PC-3 (cell line): ENCODE measurements at regions not wholly inside any gene's neighbourhood (a gene's known extent, or its start where the extent isn't known, plus 50 kb on each side); places are given as distances from the start of the nearest gene placed in this dataset.

ENCODE experiments used
- ATAC-seq: fragments of 200-7000 bp; cut with Tn5 transposase; 2 replicates; pipeline ENCODE4 v1.9.1; 2020; ENCODE audit warnings: mild to moderate bottlenecking, moderate library complexity
- BruUV-seq: library from RNA; stranded (reverse); fragments of 400-500 nt; replicated peaks from 2 replicates; lab custom pipeline; 2021; lab: Mats Ljungman, UMichigan
- CTCF ChIA-PET: fragments of 300-600 bp; sonication (Branson Sonifier 250); formaldehyde crosslinking; loops from one replicate; lab custom pipeline; 2022; ENCODE audit warnings: antibody characterized with exemption; lab: Charles Lee
- POLR2A ChIA-PET: fragments of 300-600 bp; sonication (Branson Sonifier 250); formaldehyde crosslinking; loops from one replicate; lab custom pipeline; 2022; ENCODE audit warnings: antibody characterized with exemption; ENCODE audit not compliant: unreplicated experiment; lab: Charles Lee
- DNase-seq: peaks from one replicate; pipeline ENCODE4 v3.0.0-alpha.2; 2015
- H2AFZ ChIP-seq: fragments of 300-600 bp; sonication (generic); 2 replicates; pipeline ENCODE4 v1.6.0; 2016; ENCODE audit warnings: antibody characterized with exemption, low read length
- H3F3A ChIP-seq: fragments of 300-600 bp; sonication (generic); one replicate; pipeline ENCODE4 v1.6.0; 2017; ENCODE audit warnings: antibody characterized with exemption, low read length, control low read depth, mild to moderate bottlenecking; ENCODE audit not compliant: unreplicated experiment
- H3K27ac ChIP-seq: fragments of 300-600 bp; sonication (generic); 2 replicates; pipeline ENCODE4 v1.5.1; 2016; ENCODE audit warnings: mild to moderate bottlenecking, low read length
- H3K27me3 ChIP-seq: fragments of 300-600 bp; sonication (generic); 2 replicates; pipeline ENCODE4 v1.6.1; 2016; ENCODE audit warnings: low read length, mixed read lengths
- H3K36me3 ChIP-seq: fragments of 300-600 bp; sonication (generic); 2 replicates; pipeline ENCODE4 v1.6.1; 2016; ENCODE audit warnings: low read depth, mixed run types, low read length, mixed read lengths
- H3K4me1 ChIP-seq: fragments of 300-600 bp; sonication (generic); 2 replicates; pipeline ENCODE4 v1.5.1; 2016; ENCODE audit warnings: low read length; ENCODE audit not compliant: insufficient read depth
- H3K4me2 ChIP-seq: fragments of 300-600 bp; sonication (generic); 2 replicates; pipeline ENCODE4 v1.6.0; 2016; ENCODE audit warnings: low read length
- H3K4me3 ChIP-seq: fragments of 300-600 bp; sonication (generic); 2 replicates; pipeline ENCODE4 v1.5.1; 2016; ENCODE audit warnings: mild to moderate bottlenecking, low read length, mixed read lengths
- H3K79me2 ChIP-seq: fragments of 300-600 bp; sonication (generic); 2 replicates; pipeline ENCODE4 v1.6.1; 2017; ENCODE audit warnings: low read length, mixed read lengths
- H3K9ac ChIP-seq: fragments of 300-600 bp; sonication (generic); 2 replicates; pipeline ENCODE4 v1.6.0; 2016; ENCODE audit warnings: mild to moderate bottlenecking, low read length
- H3K9me2 ChIP-seq: fragments of 300-600 bp; sonication (generic); replicated peaks from 2 replicates; pipeline ENCODE4 v1.6.1; 2016; ENCODE audit warnings: mixed run types, low read length, mixed read lengths
- H3K9me3 ChIP-seq: fragments of 300-600 bp; sonication (generic); 2 replicates; pipeline ENCODE4 v1.6.1; 2016; ENCODE audit warnings: low read length, mixed read lengths
- H4K20me1 ChIP-seq: fragments of 300-600 bp; sonication (generic); 2 replicates; pipeline ENCODE4 v1.6.1; 2016; ENCODE audit warnings: low read length, mixed read lengths
- CTCF ChIP-seq: fragments of 300-600 bp; sonication (generic); conservative IDR thresholded peaks from 2 replicates; pipeline ENCODE4 v1.5.1; 2017; ENCODE audit warnings: antibody characterized with exemption, low read depth, mild to moderate bottlenecking, low read length
- EZH2 ChIP-seq: fragments of 300-600 bp; sonication (generic); IDR thresholded peaks from one replicate; pipeline ENCODE4 v1.6.1; 2017; ENCODE audit warnings: antibody characterized with exemption, mild to moderate bottlenecking, low read length; ENCODE audit not compliant: unreplicated experiment
- EZH2phosphoT487 ChIP-seq: fragments of 300-600 bp; sonication (generic); IDR thresholded peaks from 2 replicates; pipeline ENCODE4 v1.6.1; 2018; ENCODE audit warnings: mild to moderate bottlenecking, antibody characterized with exemption, low read length, borderline replicate concordance
- intact Hi-C: fragments of 100-400 bp; cut with micrococcal nuclease; formaldehyde crosslinking; loops from 2 replicates; pipeline ENCODE4 v1.9.0; 2023

GRCh38 chr21:21929226-21929625 lies 931.0 kb downstream of the NCAM2 start:
- no peaks in the 10 kb centered on the region for H3K4me1 ChIP-seq
- ChIA-PET CTCF (no interaction called here), POLR2A (no interaction called here)
- no peak overlapping the region for H3K4me2 ChIP-seq
- no peaks in the 10 kb centered on the region for H3K9me3 ChIP-seq
- H3K79me2 ChIP-seq, result no peaks in the 10 kb centered on the region
- H2AFZ ChIP-seq, result no peak overlapping the region
- H3F3A ChIP-seq, result no peaks in the 10 kb centered on the region
- no peak overlapping the region for H3K9ac ChIP-seq
- H4K20me1 ChIP-seq, result no peaks in the 10 kb centered on the region
- no peaks in the 10 kb centered on the region for H3K9me2 ChIP-seq
- intact Hi-C loops, result loop anchor here (10.0 kb wide), 1 partner anchor 1466 kb away; no protein-coding TSS in a partner anchor
- no peaks in the 10 kb centered on the region for H3K36me3 ChIP-seq
- no peak overlapping the region for H3K27ac ChIP-seq
- BruUV-seq, result no TSS peak
- no peaks in the 10 kb centered on the region for H3K27me3 ChIP-seq
- TF ChIP-seq EZH2 (no peak), CTCF (no peak), EZH2phosphoT487 (no peak)
- no peak overlapping the region for H3K4me3 ChIP-seq
- ATAC-seq (no peak), DNase-seq (no peak)

GRCh38 chr21:21929789-21930188 lies 931.6 kb downstream of the NCAM2 start:
- H3K9ac ChIP-seq, result no peak overlapping the region
- intact Hi-C loops, result loop anchor here (10.0 kb wide), 1 partner anchor 1465 kb away; no protein-coding TSS in a partner anchor
- CTCF ChIA-PET, result no interaction called here

More at GRCh38 chr21:21929789-21930188, 931.6 kb downstream of the NCAM2 start:
- Histone ChIP-seq H2AFZ (no peak overlapping the region), H3K9me2 (no peaks in the 10 kb centered on the region), H3K4me2 (no peak overlapping the region), H3K36me3 (no peaks in the 10 kb centered on the region), H4K20me1 (no peaks in the 10 kb centered on the region), H3K27ac (no peak overlapping the region), H3K9me3 (no peaks in the 10 kb centered on the region), H3K4me1 (no peaks in the 10 kb centered on the region), H3K79me2 (no peaks in the 10 kb centered on the region), H3K27me3 (no peaks in the 10 kb centered on the region), H3K4me3 (no peak overlapping the region), H3F3A (no peaks in the 10 kb centered on the region)
- TF ChIP-seq EZH2 (no peak), EZH2phosphoT487 (no peak), CTCF (no peak)
- POLR2A ChIA-PET, result no interaction called here
- DNase-seq (no peak), ATAC-seq (no peak)
- BruUV-seq, result no TSS peak
